PC-3 (cell line): ENCODE measurements at regions not wholly inside any gene's neighbourhood (a gene's known extent, or its start where the extent isn't known, plus 50 kb on each side); places are given as distances from the start of the nearest gene placed in this dataset.

Experiments used
- ATAC-seq: fragments of 200-7000 bp; cut with Tn5 transposase; 2 replicates; pipeline ENCODE4 v1.9.1; 2020; ENCODE audit warnings: mild to moderate bottlenecking, moderate library complexity
- BruUV-seq: library from RNA; stranded (reverse); fragments of 400-500 nt; replicated peaks from 2 replicates; lab custom pipeline; 2021; lab: Mats Ljungman, UMichigan
- CTCF ChIA-PET: fragments of 300-600 bp; sonication (Branson Sonifier 250); formaldehyde crosslinking; loops from one replicate; lab custom pipeline; 2022; ENCODE audit warnings: antibody characterized with exemption; lab: Charles Lee
- POLR2A ChIA-PET: fragments of 300-600 bp; sonication (Branson Sonifier 250); formaldehyde crosslinking; loops from one replicate; lab custom pipeline; 2022; ENCODE audit warnings: antibody characterized with exemption; ENCODE audit not compliant: unreplicated experiment; lab: Charles Lee
- DNase-seq: peaks from one replicate; pipeline ENCODE4 v3.0.0-alpha.2; 2015
- H2AFZ ChIP-seq: fragments of 300-600 bp; sonication (generic); 2 replicates; pipeline ENCODE4 v1.6.0; 2016; ENCODE audit warnings: antibody characterized with exemption, low read length
- H3F3A ChIP-seq: fragments of 300-600 bp; sonication (generic); one replicate; pipeline ENCODE4 v1.6.0; 2017; ENCODE audit warnings: antibody characterized with exemption, low read length, control low read depth, mild to moderate bottlenecking; ENCODE audit not compliant: unreplicated experiment
- H3K27ac ChIP-seq: fragments of 300-600 bp; sonication (generic); 2 replicates; pipeline ENCODE4 v1.5.1; 2016; ENCODE audit warnings: mild to moderate bottlenecking, low read length
- H3K27me3 ChIP-seq: fragments of 300-600 bp; sonication (generic); 2 replicates; pipeline ENCODE4 v1.6.1; 2016; ENCODE audit warnings: low read length, mixed read lengths
- H3K36me3 ChIP-seq: fragments of 300-600 bp; sonication (generic); 2 replicates; pipeline ENCODE4 v1.6.1; 2016; ENCODE audit warnings: low read depth, mixed run types, low read length, mixed read lengths
- H3K4me1 ChIP-seq: fragments of 300-600 bp; sonication (generic); 2 replicates; pipeline ENCODE4 v1.5.1; 2016; ENCODE audit warnings: low read length; ENCODE audit not compliant: insufficient read depth
- H3K4me2 ChIP-seq: fragments of 300-600 bp; sonication (generic); 2 replicates; pipeline ENCODE4 v1.6.0; 2016; ENCODE audit warnings: low read length
- H3K4me3 ChIP-seq: fragments of 300-600 bp; sonication (generic); 2 replicates; pipeline ENCODE4 v1.5.1; 2016; ENCODE audit warnings: mild to moderate bottlenecking, low read length, mixed read lengths
- H3K79me2 ChIP-seq: fragments of 300-600 bp; sonication (generic); 2 replicates; pipeline ENCODE4 v1.6.1; 2017; ENCODE audit warnings: low read length, mixed read lengths
- H3K9ac ChIP-seq: fragments of 300-600 bp; sonication (generic); 2 replicates; pipeline ENCODE4 v1.6.0; 2016; ENCODE audit warnings: mild to moderate bottlenecking, low read length
- H3K9me2 ChIP-seq: fragments of 300-600 bp; sonication (generic); replicated peaks from 2 replicates; pipeline ENCODE4 v1.6.1; 2016; ENCODE audit warnings: mixed run types, low read length, mixed read lengths
- H3K9me3 ChIP-seq: fragments of 300-600 bp; sonication (generic); 2 replicates; pipeline ENCODE4 v1.6.1; 2016; ENCODE audit warnings: low read length, mixed read lengths
- H4K20me1 ChIP-seq: fragments of 300-600 bp; sonication (generic); 2 replicates; pipeline ENCODE4 v1.6.1; 2016; ENCODE audit warnings: low read length, mixed read lengths
- CTCF ChIP-seq: fragments of 300-600 bp; sonication (generic); conservative IDR thresholded peaks from 2 replicates; pipeline ENCODE4 v1.5.1; 2017; ENCODE audit warnings: antibody characterized with exemption, low read depth, mild to moderate bottlenecking, low read length
- EZH2 ChIP-seq: fragments of 300-600 bp; sonication (generic); IDR thresholded peaks from one replicate; pipeline ENCODE4 v1.6.1; 2017; ENCODE audit warnings: antibody characterized with exemption, mild to moderate bottlenecking, low read length; ENCODE audit not compliant: unreplicated experiment
- EZH2phosphoT487 ChIP-seq: fragments of 300-600 bp; sonication (generic); IDR thresholded peaks from 2 replicates; pipeline ENCODE4 v1.6.1; 2018; ENCODE audit warnings: mild to moderate bottlenecking, antibody characterized with exemption, low read length, borderline replicate concordance
- intact Hi-C: fragments of 100-400 bp; cut with micrococcal nuclease; formaldehyde crosslinking; loops from 2 replicates; pipeline ENCODE4 v1.9.0; 2023

- no peaks in the 10 kb centered on the region for H3K79me2 ChIP-seq
- 0 out of 2 replicates have a peak, but pooled peaks cover 4% of the 10 kb centered on the region for H3K27me3 ChIP-seq
- no peak overlapping the region for H3K9ac ChIP-seq
- H3K4me1 ChIP-seq: no peaks in the 10 kb centered on the region
- H3K4me3 ChIP-seq: no peak overlapping the region
- no peak overlapping the region for H3K4me2 ChIP-seq
- no peaks in the 10 kb centered on the region for H3F3A ChIP-seq
- ChIA-PET CTCF (no interaction called here), POLR2A (no interaction called here)
- no peaks in the 10 kb centered on the region for H4K20me1 ChIP-seq
- no peaks in the 10 kb centered on the region for H3K9me2 ChIP-seq
- BruUV-seq: no TSS peak
- intact Hi-C loops: no loop called here
- H3K9me3 ChIP-seq: no peaks in the 10 kb centered on the region
- no peak overlapping the region for H3K27ac ChIP-seq
- no peak for DNase-seq
- no peaks in the 10 kb centered on the region for H3K36me3 ChIP-seq
- ATAC-seq: no peak
- H2AFZ ChIP-seq: no peak overlapping the region
- TF ChIP-seq EZH2phosphoT487: no peak
- TF ChIP-seq EZH2: no peak
- no peak for TF ChIP-seq CTCF
These were observed 140.1 kb upstream of the FRY start for GRCh38 chr13:31891472-31891871.

- H3K9me3 ChIP-seq: no peaks in the 10 kb centered on the region
- ChIA-PET CTCF (no interaction called here), POLR2A (no interaction called here)
- no peaks in the 10 kb centered on the region for H3K4me1 ChIP-seq
- H3K9me2 ChIP-seq: no peaks in the 10 kb centered on the region
- no peak overlapping the region for H3K4me2 ChIP-seq
- H2AFZ ChIP-seq: no peak overlapping the region
- no peak overlapping the region for H3K4me3 ChIP-seq
- DNase-seq (no peak), ATAC-seq (no peak)
- no peaks in the 10 kb centered on the region for H3K79me2 ChIP-seq
- no peak for TF ChIP-seq EZH2phosphoT487
- intact Hi-C loops: no loop called here
- no peak overlapping the region for H3K27ac ChIP-seq
- H3F3A ChIP-seq: no peaks in the 10 kb centered on the region
- H3K36me3 ChIP-seq: no peaks in the 10 kb centered on the region
- BruUV-seq: no TSS peak
- H3K27me3 ChIP-seq: 0 out of 2 replicates have a peak, but pooled peaks cover 4% of the 10 kb centered on the region
- H3K9ac ChIP-seq: no peak overlapping the region
- H4K20me1 ChIP-seq: no peaks in the 10 kb centered on the region
These were observed 136.6 kb upstream of the FRY start for GRCh38 chr13:31894931-31895330.

DNA sequence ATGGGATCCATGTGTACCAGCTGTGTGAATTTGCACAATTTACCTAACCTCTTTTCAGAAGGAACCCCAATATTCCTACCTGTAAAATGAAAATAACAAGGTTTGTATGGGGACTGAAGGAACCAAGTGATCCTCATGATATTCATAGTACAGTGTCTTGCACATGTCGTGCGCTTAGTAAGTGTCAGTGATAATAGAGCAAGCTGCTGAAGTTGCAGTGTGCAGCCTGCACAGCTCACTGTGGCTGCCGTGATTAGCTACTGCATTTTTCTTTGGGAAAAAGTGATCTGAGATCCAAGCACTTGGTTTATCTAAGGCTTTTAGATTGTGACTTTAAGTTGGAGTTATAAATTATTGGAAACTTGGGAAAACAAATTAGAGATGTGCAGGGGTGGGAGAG, 135.9 kb upstream of the FRY start:
- H3K9ac ChIP-seq: no peak overlapping the region
- intact Hi-C loops: no loop called here
- no peak overlapping the region for H3K4me2 ChIP-seq
- H3K27me3 ChIP-seq: 0 out of 2 replicates have a peak, but pooled peaks cover 4% of the 10 kb centered on the region
- H3K36me3 ChIP-seq: no peaks in the 10 kb centered on the region
- no peaks in the 10 kb centered on the region for H3K79me2 ChIP-seq
- H4K20me1 ChIP-seq: no peaks in the 10 kb centered on the region
- no TSS peak for BruUV-seq
- H3K27ac ChIP-seq: no peak overlapping the region
- no peak overlapping the region for H3K4me3 ChIP-seq
- H2AFZ ChIP-seq: no peak overlapping the region
- CTCF ChIA-PET: no interaction called here
- H3K9me3 ChIP-seq: no peaks in the 10 kb centered on the region
- POLR2A ChIA-PET: no interaction called here
- no peaks in the 10 kb centered on the region for H3F3A ChIP-seq
- ATAC-seq (no peak), DNase-seq (no peak)
- H3K9me2 ChIP-seq: no peaks in the 10 kb centered on the region
- no peaks in the 10 kb centered on the region for H3K4me1 ChIP-seq
- no peak for TF ChIP-seq EZH2
- TF ChIP-seq EZH2phosphoT487: no peak
- no peak for TF ChIP-seq CTCF
